ENCODE measurements at regions not wholly inside any gene's neighbourhood (a gene's known extent, or its start where the extent isn't known, plus 50 kb on each side); places are given as distances from the start of the nearest gene placed in this dataset.
"Not testable (repeated sequence)": the region's sequence is repeated elsewhere in the genome, so short reads cannot be mapped to it uniquely, and the experiment has no call there.

- TF ChIP-seq, protein P1, sequence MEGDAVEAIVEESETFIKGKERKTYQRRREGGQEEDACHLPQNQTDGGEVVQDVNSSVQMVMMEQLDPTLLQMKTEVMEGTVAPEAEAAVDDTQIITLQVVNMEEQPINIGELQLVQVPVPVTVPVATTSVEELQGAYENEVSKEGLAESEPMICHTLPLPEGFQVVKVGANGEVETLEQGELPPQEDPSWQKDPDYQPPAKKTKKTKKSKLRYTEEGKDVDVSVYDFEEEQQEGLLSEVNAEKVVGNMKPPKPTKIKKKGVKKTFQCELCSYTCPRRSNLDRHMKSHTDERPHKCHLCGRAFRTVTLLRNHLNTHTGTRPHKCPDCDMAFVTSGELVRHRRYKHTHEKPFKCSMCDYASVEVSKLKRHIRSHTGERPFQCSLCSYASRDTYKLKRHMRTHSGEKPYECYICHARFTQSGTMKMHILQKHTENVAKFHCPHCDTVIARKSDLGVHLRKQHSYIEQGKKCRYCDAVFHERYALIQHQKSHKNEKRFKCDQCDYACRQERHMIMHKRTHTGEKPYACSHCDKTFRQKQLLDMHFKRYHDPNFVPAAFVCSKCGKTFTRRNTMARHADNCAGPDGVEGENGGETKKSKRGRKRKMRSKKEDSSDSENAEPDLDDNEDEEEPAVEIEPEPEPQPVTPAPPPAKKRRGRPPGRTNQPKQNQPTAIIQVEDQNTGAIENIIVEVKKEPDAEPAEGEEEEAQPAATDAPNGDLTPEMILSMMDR (IDR thresholded peaks at IDR 0.05; ENCODE audit: insufficient read depth, missing control alignments): no peak
- DNase-seq (ENCODE audit: insufficient read length, low spot score) (no peak), FAIRE-seq (no peak)
These were observed 144.4 kb upstream of the POU3F1 start for GRCh38 chr1:38190983-38191382.

DNA sequence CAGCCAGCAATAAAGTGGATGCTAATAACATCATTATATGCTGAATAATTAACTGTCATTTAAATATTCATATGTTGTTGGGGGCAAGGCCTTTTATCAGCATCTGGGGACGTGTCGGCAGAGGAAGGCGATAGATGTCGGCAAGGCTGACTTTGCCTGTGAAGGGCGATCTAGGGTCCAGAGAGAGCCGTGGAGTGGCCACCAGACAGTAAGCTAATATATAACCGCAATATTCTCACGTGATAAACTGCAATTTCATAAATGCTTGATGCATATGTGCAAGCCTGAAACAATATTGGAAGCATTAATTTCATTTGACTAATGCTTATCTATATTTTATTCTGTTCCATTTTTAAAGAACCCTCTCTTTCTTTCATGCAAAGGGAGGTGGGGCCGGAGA, 141.0 kb upstream of the POU3F1 start:
- DNase-seq (ENCODE audit: insufficient read length, low spot score): no peak
- no peak for FAIRE-seq
- TF ChIP-seq, protein P1 (IDR thresholded peaks at IDR 0.05; ENCODE audit: insufficient read depth, missing control alignments): no peak

- DNase-seq (ENCODE audit: insufficient read length, low spot score) (no peak), FAIRE-seq (no peak)
These were observed 140.0 kb upstream of the POU3F1 start for GRCh38 chr1:38186566-38186965.

DNA sequence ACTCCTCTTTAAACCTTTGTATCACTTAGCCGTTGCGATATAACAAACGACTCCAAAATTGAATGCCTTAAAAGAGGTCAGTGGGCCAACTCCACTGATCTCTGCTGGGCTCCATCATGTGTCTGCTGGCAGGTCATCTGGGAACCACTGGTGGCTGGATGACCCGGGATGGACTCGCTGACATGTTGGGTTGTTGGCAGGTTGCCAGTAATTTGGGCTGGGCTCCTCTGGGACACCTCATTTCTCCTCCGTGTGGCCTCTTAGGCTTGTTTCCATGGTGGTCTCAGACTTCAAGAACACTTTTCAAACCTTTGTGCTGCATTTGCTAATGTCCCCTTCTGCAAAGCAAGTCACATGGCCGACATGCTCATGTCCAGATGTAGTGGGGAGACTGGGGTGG, 139.3 kb upstream of the POU3F1 start:
- DNase-seq (ENCODE audit: insufficient read length, low spot score) (no peak), FAIRE-seq (no peak)
- TF ChIP-seq, protein P1 (IDR thresholded peaks at IDR 0.05; ENCODE audit: insufficient read depth, missing control alignments): no peak

More at GRCh38 chr1:38186566-38186965, 140.0 kb upstream of the POU3F1 start:
- TF ChIP-seq, protein P1 (IDR thresholded peaks at IDR 0.05; ENCODE audit: insufficient read depth, missing control alignments): no peak

DNA sequence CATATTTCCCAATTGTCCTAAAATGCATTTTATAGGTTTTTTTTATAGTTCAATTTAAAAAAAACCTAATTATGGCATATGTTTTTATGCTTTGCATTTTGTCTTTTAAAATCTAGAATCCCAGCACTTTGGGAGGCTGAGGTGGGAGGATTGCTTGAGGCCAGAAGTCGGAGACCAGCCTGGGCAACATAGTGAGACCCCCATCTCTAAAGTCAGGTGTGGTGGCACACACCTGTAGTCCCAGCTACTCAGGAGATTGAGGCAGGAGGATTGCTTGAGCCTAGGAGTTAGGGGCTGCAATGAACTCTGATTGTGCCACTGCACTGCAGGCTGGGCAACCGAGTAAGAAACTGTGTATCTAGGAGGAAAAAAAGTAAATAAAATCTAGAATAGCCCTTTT, 137.2 kb upstream of the POU3F1 start:
- FAIRE-seq (no peak), DNase-seq (ENCODE audit: insufficient read length, low spot score) (no peak)
- TF ChIP-seq, protein P1 (IDR thresholded peaks at IDR 0.05; ENCODE audit: insufficient read depth, missing control alignments): no peak

GRCh38 chr1:38183096-38183495, 136.5 kb upstream of the POU3F1 start:
- DNase-seq (ENCODE audit: insufficient read length, low spot score) (no peak), FAIRE-seq (no peak)
- TF ChIP-seq, protein P1 (IDR thresholded peaks at IDR 0.05; ENCODE audit: insufficient read depth, missing control alignments): no peak

GRCh38 chr1:38180388-38180787, 133.8 kb upstream of the POU3F1 start:
- not testable (repeated sequence) for DNase-seq (ENCODE audit: insufficient read length, low spot score); FAIRE-seq

GRCh38 chr1:38179483-38179882, 132.9 kb upstream of the POU3F1 start:
- no peak for DNase-seq (ENCODE audit: insufficient read length, low spot score)
- no peak for FAIRE-seq
- TF ChIP-seq, protein P1 (IDR thresholded peaks at IDR 0.05; ENCODE audit: insufficient read depth, missing control alignments): no peak

Data from D721Med (cell line).